Gastroesophageal sphincter (tissue), 4 donors: ENCODE measurements at regions not wholly inside any gene's neighbourhood (a gene's known extent, or its start where the extent isn't known, plus 50 kb on each side); places are given as distances from the start of the nearest gene placed in this dataset.

ENCODE experiments used
- ATAC-seq: fragments of 150-250 bp; one replicate; pipeline ENCODE4 v1.9.1; 2016; ENCODE audit warnings: mild to moderate bottlenecking, moderate library complexity
- H3K27ac ChIP-seq, 4 donors: fragments of 200-600 bp; sonication (generic) in 3 of 4; 1 replicate in 3 of 4; 2 replicates in 1 of 4; pipeline ENCODE4 v1.5.1; 2016 to 2019
- H3K27me3 ChIP-seq: fragments of 200-600 bp; sonication (generic); one replicate; pipeline ENCODE4 v1.5.1; 2019
- H3K36me3 ChIP-seq, 2 donors: fragments of 200-600 bp; sonication (generic); one replicate each; pipeline ENCODE4 v1.5.1; 2019; ENCODE audit warnings: control low read depth in 1 of 2
- H3K4me1 ChIP-seq, 3 donors: fragments of 200-600 bp; sonication (generic); 1 replicate in 2 of 3; 2 replicates in 1 of 3; pipeline ENCODE4 v1.5.1; 2016 to 2019; ENCODE audit warnings: control low read depth in 2 of 3
- H3K4me3 ChIP-seq, 2 donors: fragments of 200-600 bp; sonication (generic); one replicate each; pipeline ENCODE4 v1.5.1; 2019; ENCODE audit warnings: mild to moderate bottlenecking in 1 of 2, moderate library complexity in 1 of 2
- H3K9me3 ChIP-seq, 3 donors: fragments of 200-600 bp; sonication (generic); one replicate each; pipeline ENCODE4 v1.5.1; 2017 to 2019; ENCODE audit warnings: control low read depth in 2 of 3
- CTCF ChIP-seq, 4 experiments: fragments of 200-600 bp in 2 of 4; fragments of 450-650 bp in 2 of 4; sonication (generic) in 1 of 4; IDR thresholded peaks; one replicate each; pipeline ENCODE4 v1.5.1; 2017 to 2019; ENCODE audit warnings: antibody characterized with exemption in 4 of 4, mild to moderate bottlenecking in 2 of 4, moderate library complexity in 2 of 4
- EP300 ChIP-seq: sonication (generic); formaldehyde crosslinking; IDR thresholded peaks from one replicate; pipeline ENCODE4 v1.6.1; 2017; ENCODE audit warnings: antibody characterized with exemption, mild to moderate bottlenecking
- POLR2A ChIP-seq, 2 donors: fragments of 450-650 bp; IDR thresholded peaks; one replicate each; pipeline ENCODE4 v1.6.1; 2017; ENCODE audit warnings: antibody characterized with exemption in 2 of 2, mild to moderate bottlenecking in 2 of 2, moderate library complexity in 1 of 2
- POLR2AphosphoS5 ChIP-seq: sonication (generic); formaldehyde crosslinking; IDR thresholded peaks from one replicate; pipeline ENCODE4 v1.6.1; 2017; ENCODE audit warnings: antibody characterized with exemption
- WGBS, 2 donors: methylation state at CpG; one replicate each; pipeline ENCODE4 v1.1.5; 2018; ENCODE audit warnings: low coverage in 1 of 2; 5-methylcytosine and 5-hydroxymethylcytosine counted together

- Histone ChIP-seq H3K27me3 (peaks cover 12% of the 10 kb centered on the region), H3K4me3 (no peak overlapping the region), H3K4me1 (no peaks in the 10 kb centered on the region), H3K36me3 (no peaks in the 10 kb centered on the region), H3K27ac (no peak overlapping the region), H3K9me3 (no peaks in the 10 kb centered on the region)
- TF ChIP-seq EP300 (no peak), POLR2AphosphoS5 (no peak), POLR2A (IDR thresholded peaks at IDR 0.05) (no peak), CTCF (IDR thresholded peaks at IDR 0.05) (no peak)
- WGBS, 2 donors: 61 to 87% methylated on average over 4 of the region's 6 CpGs
- no peak for ATAC-seq
These were observed 73.9 kb downstream of the MRM1 start for GRCh38 chr17:36675250-36675649.

- H3K4me1 ChIP-seq: no peaks in the 10 kb centered on the region
- no peak for ATAC-seq
- H3K27me3 ChIP-seq: peaks cover 12% of the 10 kb centered on the region
- H3K27ac ChIP-seq: no peak overlapping the region
- no peaks in the 10 kb centered on the region for H3K9me3 ChIP-seq
- 37 to 80% methylated on average over 1 to 2 of the region's 2 CpGs for WGBS, 2 donors
- TF ChIP-seq EP300 (no peak), CTCF (IDR thresholded peaks at IDR 0.05) (no peak), POLR2AphosphoS5 (no peak), POLR2A (IDR thresholded peaks at IDR 0.05) (no peak)
- no peak overlapping the region for H3K4me3 ChIP-seq
- no peaks in the 10 kb centered on the region for H3K36me3 ChIP-seq
These were observed 74.4 kb downstream of the MRM1 start for GRCh38 chr17:36675786-36676185.

- Histone ChIP-seq H3K36me3 (no peaks in the 10 kb centered on the region), H3K27ac (no peak overlapping the region), H3K4me1 (no peaks in the 10 kb centered on the region), H3K9me3 (no peaks in the 10 kb centered on the region), H3K4me3 (no peak overlapping the region), H3K27me3 (peaks cover 9% of the 10 kb centered on the region)
- no peak for ATAC-seq
- TF ChIP-seq POLR2A (IDR thresholded peaks at IDR 0.05): no peak
- TF ChIP-seq CTCF (IDR thresholded peaks at IDR 0.05): no peak
- TF ChIP-seq POLR2AphosphoS5: no peak
- no peak for TF ChIP-seq EP300
- WGBS, 2 donors: 64% methylated on average over 9 of the region's 9 CpGs; no CpG with 5 or more reads in 1 of the 2 donors
These were observed 78.6 kb downstream of the MRM1 start for GRCh38 chr17:36679815-36680467.

GRCh38 chr17:36680701-36681202, 79.4 kb downstream of the MRM1 start:
- Histone ChIP-seq H3K27ac (no peak overlapping the region), H3K4me1 (no peaks in the 10 kb centered on the region), H3K9me3 (no peaks in the 10 kb centered on the region), H3K36me3 (no peaks in the 10 kb centered on the region), H3K27me3 (peaks cover 9% of the 10 kb centered on the region), H3K4me3 (no peak overlapping the region)
- WGBS, 2 donors: 41 to 68% methylated on average over 4 to 5 of the region's 6 CpGs
- TF ChIP-seq POLR2AphosphoS5 (no peak), CTCF (IDR thresholded peaks at IDR 0.05) (no peak), POLR2A (IDR thresholded peaks at IDR 0.05) (no peak), EP300 (no peak)
- no peak for ATAC-seq

- no peaks in the 10 kb centered on the region for H3K4me1 ChIP-seq
- no peak overlapping the region for H3K4me3 ChIP-seq
- 46 to 63% methylated on average over 3 to 5 of the region's 7 CpGs for WGBS, 2 donors
- no peak for ATAC-seq
- no peak for TF ChIP-seq EP300
- TF ChIP-seq POLR2A (IDR thresholded peaks at IDR 0.05): no peak
- no peak for TF ChIP-seq POLR2AphosphoS5
- TF ChIP-seq CTCF (IDR thresholded peaks at IDR 0.05): no peak
- H3K27me3 ChIP-seq: peaks cover 24% of the 10 kb centered on the region
- H3K9me3 ChIP-seq: no peaks in the 10 kb centered on the region
- no peaks in the 10 kb centered on the region for H3K36me3 ChIP-seq
- no peak overlapping the region for H3K27ac ChIP-seq
These were observed 81.4 kb downstream of the MRM1 start for GRCh38 chr17:36682773-36683172.
